ENCODE measurements at regions not wholly inside any gene's neighbourhood (a gene's known extent, or its start where the extent isn't known, plus 50 kb on each side); places are given as distances from the start of the nearest gene placed in this dataset.

GRCh38 chr16:26382586-26382985 lies 684.1 kb upstream of the C16orf82 start:
- TF ChIP-seq EZH2 (IDR thresholded peaks at IDR 0.05; ENCODE audit: insufficient read depth, poor library complexity, severe bottlenecking) (no peak), EZH2phosphoT487 (IDR thresholded peaks at IDR 0.05; ENCODE audit: insufficient read depth, low read depth) (no peak)
